Neural cell (in vitro differentiated cells): ENCODE measurements at regions not wholly inside any gene's neighbourhood (a gene's known extent, or its start where the extent isn't known, plus 50 kb on each side); places are given as distances from the start of the nearest gene placed in this dataset.
"Not testable (repeated sequence)": the region's sequence is repeated elsewhere in the genome, so short reads cannot be mapped to it uniquely, and the experiment has no call there.

Source experiments
- EP300 ChIP-seq: fragments of 450-650 bp; conservative IDR thresholded peaks from 2 replicates; pipeline ENCODE4 v1.6.1; 2014; ENCODE audit warnings: antibody characterized with exemption, mild to moderate bottlenecking, moderate library complexity; ENCODE audit not compliant: poor library complexity, severe bottlenecking
- SMC3 ChIP-seq: fragments of 450-650 bp; conservative IDR thresholded peaks from 2 replicates; pipeline ENCODE4 v1.6.1; 2014; ENCODE audit warnings: antibody characterized with exemption, mild to moderate bottlenecking, moderate library complexity; ENCODE audit not compliant: poor library complexity
- TAF1 ChIP-seq: IDR thresholded peaks from 2 replicates; pipeline ENCODE4 v1.6.1; 2012; ENCODE audit warnings: low read depth
- TF ChIP-seq, protein P1 (sequence below): fragments of 450-650 bp; IDR thresholded peaks from 2 replicates; pipeline ENCODE4 v1.5.1; 2014; ENCODE audit warnings: antibody characterized with exemption, mild to moderate bottlenecking, moderate library complexity; ENCODE audit not compliant: poor library complexity, severe bottlenecking

DNA sequence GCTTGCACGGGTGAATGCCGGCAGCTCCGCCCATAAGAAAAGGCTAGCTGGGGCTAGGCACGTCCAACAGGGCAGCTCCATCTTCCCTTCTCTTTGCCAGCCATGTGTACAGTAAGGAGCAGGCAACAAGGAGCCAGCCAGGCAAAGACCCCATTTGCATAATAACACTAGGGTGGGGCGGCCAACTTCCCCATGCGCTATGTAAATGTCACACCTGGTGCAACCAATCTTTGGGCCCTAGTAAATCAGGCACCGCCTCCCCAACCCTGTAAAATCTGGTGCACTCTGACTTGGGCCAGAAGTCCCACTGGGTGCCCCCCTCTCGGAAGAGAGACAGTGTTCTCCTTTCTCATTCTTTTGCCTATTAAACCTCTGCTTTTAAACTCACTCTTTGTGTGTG, 115.2 kb downstream of the NPIPA7 start:
- not testable (repeated sequence) for TF ChIP-seq SMC3, EP300, TAF1
- TF ChIP-seq, protein P1, sequence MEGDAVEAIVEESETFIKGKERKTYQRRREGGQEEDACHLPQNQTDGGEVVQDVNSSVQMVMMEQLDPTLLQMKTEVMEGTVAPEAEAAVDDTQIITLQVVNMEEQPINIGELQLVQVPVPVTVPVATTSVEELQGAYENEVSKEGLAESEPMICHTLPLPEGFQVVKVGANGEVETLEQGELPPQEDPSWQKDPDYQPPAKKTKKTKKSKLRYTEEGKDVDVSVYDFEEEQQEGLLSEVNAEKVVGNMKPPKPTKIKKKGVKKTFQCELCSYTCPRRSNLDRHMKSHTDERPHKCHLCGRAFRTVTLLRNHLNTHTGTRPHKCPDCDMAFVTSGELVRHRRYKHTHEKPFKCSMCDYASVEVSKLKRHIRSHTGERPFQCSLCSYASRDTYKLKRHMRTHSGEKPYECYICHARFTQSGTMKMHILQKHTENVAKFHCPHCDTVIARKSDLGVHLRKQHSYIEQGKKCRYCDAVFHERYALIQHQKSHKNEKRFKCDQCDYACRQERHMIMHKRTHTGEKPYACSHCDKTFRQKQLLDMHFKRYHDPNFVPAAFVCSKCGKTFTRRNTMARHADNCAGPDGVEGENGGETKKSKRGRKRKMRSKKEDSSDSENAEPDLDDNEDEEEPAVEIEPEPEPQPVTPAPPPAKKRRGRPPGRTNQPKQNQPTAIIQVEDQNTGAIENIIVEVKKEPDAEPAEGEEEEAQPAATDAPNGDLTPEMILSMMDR = not testable (repeated sequence)
